ENCODE measurements at regions not wholly inside any gene's neighbourhood (a gene's known extent, or its start where the extent isn't known, plus 50 kb on each side); places are given as distances from the start of the nearest gene placed in this dataset.

DNA sequence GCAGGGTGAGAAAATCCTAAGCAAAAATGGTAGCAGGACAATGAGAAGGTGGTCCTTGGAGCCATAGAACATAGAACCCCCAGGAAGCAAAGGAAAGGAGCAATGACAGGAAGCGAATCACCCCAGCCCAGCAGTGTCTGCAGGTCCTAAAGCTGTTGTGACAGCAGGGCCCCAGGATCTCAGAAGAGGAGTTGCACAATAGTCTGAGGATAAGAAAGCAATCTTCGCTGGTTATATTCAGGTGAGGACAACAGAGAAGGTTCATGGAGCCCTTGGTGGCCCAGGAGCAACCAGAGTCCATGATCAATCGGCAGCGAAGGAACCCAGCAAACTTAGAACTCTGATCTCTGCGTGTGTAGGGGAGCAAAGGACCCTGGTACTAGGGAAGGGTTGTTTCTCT lies 234.8 kb upstream of the IRX2 start:
- H3K4me3 ChIP-seq: no peak overlapping the region
- ChIA-PET POLR2A (ENCODE audit: unreplicated experiment) (no interaction called here), CTCF (no interaction called here)
- no TSS peak for BruUV-seq (replicated peaks)
- H3K9me2 ChIP-seq (ENCODE audit: insufficient read depth): no peaks in the 10 kb centered on the region
- no peaks in the 10 kb centered on the region for H4K20me1 ChIP-seq (ENCODE audit: insufficient read depth)
- no peak overlapping the region for H3K27ac ChIP-seq
- H3K27me3 ChIP-seq (ENCODE audit: insufficient read depth, low read depth): peaks cover 55% of the 10 kb centered on the region
- H2AFZ ChIP-seq: no peak overlapping the region
- no peaks in the 10 kb centered on the region for H3K79me2 ChIP-seq (ENCODE audit: low read depth)
- H3K4me1 ChIP-seq (replicated peaks; ENCODE audit: insufficient read depth): no peaks in the 10 kb centered on the region
- H3K36me3 ChIP-seq (ENCODE audit: low read depth): no peaks in the 10 kb centered on the region
- H3F3A ChIP-seq (ENCODE audit: insufficient read depth, low read depth): no peaks in the 10 kb centered on the region
- intact Hi-C loops (cut with micrococcal nuclease; ENCODE audit: unreplicated experiment): no loop called here
- no peak overlapping the region for H3K4me2 ChIP-seq
- TF ChIP-seq, protein P1, sequence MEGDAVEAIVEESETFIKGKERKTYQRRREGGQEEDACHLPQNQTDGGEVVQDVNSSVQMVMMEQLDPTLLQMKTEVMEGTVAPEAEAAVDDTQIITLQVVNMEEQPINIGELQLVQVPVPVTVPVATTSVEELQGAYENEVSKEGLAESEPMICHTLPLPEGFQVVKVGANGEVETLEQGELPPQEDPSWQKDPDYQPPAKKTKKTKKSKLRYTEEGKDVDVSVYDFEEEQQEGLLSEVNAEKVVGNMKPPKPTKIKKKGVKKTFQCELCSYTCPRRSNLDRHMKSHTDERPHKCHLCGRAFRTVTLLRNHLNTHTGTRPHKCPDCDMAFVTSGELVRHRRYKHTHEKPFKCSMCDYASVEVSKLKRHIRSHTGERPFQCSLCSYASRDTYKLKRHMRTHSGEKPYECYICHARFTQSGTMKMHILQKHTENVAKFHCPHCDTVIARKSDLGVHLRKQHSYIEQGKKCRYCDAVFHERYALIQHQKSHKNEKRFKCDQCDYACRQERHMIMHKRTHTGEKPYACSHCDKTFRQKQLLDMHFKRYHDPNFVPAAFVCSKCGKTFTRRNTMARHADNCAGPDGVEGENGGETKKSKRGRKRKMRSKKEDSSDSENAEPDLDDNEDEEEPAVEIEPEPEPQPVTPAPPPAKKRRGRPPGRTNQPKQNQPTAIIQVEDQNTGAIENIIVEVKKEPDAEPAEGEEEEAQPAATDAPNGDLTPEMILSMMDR (conservative IDR thresholded peaks at IDR 0.05): no peak
- no peak for TF ChIP-seq EZH2 (IDR thresholded peaks at IDR 0.05; ENCODE audit: low read depth)
- H3K9me3 ChIP-seq (ENCODE audit: insufficient read depth, low read depth): no peaks in the 10 kb centered on the region
- DNase-seq: no peak

DNA sequence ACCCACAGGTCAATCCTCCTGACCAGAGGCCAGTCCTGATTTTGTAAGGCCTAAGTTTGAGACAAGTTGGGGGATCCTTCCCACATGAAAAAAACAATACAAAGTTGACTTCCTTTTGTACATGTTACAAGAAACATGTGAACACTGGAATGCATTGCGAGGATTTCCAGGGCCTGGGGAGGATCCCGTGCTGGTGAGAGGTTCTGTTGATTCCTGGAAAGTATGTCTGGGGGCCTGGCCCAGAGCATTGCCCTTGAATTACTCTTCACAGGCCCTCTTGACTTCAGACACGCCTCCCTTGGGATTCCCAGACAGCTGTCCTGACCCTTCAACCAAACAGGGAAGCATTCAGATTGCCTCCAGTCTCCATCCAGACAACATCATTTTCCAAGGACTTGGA lies 234.2 kb upstream of the IRX2 start:
- CTCF ChIA-PET: no interaction called here
- Histone ChIP-seq H3K4me2 (no peak overlapping the region), H4K20me1 (ENCODE audit: insufficient read depth) (no peaks in the 10 kb centered on the region), H3K27me3 (ENCODE audit: insufficient read depth, low read depth) (peaks cover 56% of the 10 kb centered on the region), H3K9me2 (ENCODE audit: insufficient read depth) (no peaks in the 10 kb centered on the region), H3K4me3 (no peak overlapping the region), H3K79me2 (ENCODE audit: low read depth) (no peaks in the 10 kb centered on the region), H3K27ac (no peak overlapping the region), H3K9me3 (ENCODE audit: insufficient read depth, low read depth) (no peaks in the 10 kb centered on the region), H3F3A (ENCODE audit: insufficient read depth, low read depth) (no peaks in the 10 kb centered on the region), H2AFZ (no peak overlapping the region), H3K36me3 (ENCODE audit: low read depth) (no peaks in the 10 kb centered on the region), H3K4me1 (replicated peaks; ENCODE audit: insufficient read depth) (no peaks in the 10 kb centered on the region)
- no peak for DNase-seq
- BruUV-seq (replicated peaks): no TSS peak
- intact Hi-C loops (cut with micrococcal nuclease; ENCODE audit: unreplicated experiment): no loop called here
- TF ChIP-seq, protein P1 (conservative IDR thresholded peaks at IDR 0.05): no peak
- TF ChIP-seq EZH2 (IDR thresholded peaks at IDR 0.05; ENCODE audit: low read depth): no peak
- POLR2A ChIA-PET (ENCODE audit: unreplicated experiment): no interaction called here

DNA sequence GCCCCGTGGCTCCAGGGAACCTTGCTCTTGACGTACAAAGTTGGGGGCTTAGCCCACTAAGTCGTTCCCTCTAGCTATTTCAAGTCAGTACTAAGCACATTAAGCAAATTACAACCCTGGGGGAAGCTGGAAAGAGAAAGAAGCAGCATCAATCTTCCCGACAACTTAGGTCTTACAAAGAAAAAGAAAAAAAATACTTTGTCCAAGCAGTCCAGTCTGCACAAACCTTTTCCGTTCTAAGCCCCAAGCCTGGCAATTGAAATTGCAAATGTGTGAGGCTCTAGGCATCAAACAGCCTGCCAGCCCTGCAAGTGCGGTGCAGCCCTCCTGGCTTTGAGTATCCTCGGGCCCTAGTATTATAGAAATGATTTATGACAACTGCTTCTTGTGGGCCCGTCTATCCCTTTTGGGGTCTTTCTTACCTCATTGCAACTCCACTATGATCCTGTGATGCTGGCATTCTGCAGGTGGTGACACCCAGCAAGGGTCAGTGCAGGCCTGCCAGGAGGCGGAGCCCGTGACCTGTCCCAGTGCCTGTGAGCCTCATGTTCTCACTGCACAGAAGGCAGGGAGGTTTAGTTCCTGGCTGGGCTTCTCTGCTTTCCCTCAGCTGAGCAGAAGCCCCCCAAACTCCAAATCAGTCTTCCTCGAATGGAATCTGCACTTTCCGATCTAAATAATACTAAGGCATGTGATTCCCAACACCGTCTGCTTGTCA lies 232.3 kb upstream of the IRX2 start:
- H3F3A ChIP-seq (ENCODE audit: insufficient read depth, low read depth): no peaks in the 10 kb centered on the region
- BruUV-seq (replicated peaks): no TSS peak
- H3K27ac ChIP-seq: no peak overlapping the region
- no peaks in the 10 kb centered on the region for H3K9me2 ChIP-seq (ENCODE audit: insufficient read depth)
- ChIA-PET CTCF (no interaction called here), POLR2A (ENCODE audit: unreplicated experiment) (no interaction called here)
- no peak overlapping the region for H3K4me2 ChIP-seq
- no peak overlapping the region for H2AFZ ChIP-seq
- H3K79me2 ChIP-seq (ENCODE audit: low read depth): no peaks in the 10 kb centered on the region
- no peaks in the 10 kb centered on the region for H3K9me3 ChIP-seq (ENCODE audit: insufficient read depth, low read depth)
- intact Hi-C loops (cut with micrococcal nuclease; ENCODE audit: unreplicated experiment): no loop called here
- H3K27me3 ChIP-seq (ENCODE audit: insufficient read depth, low read depth): peaks cover 57% of the 10 kb centered on the region
- H3K4me3 ChIP-seq: no peak overlapping the region
- no peaks in the 10 kb centered on the region for H3K4me1 ChIP-seq (replicated peaks; ENCODE audit: insufficient read depth)
- no peaks in the 10 kb centered on the region for H4K20me1 ChIP-seq (ENCODE audit: insufficient read depth)
- H3K36me3 ChIP-seq (ENCODE audit: low read depth): no peaks in the 10 kb centered on the region
- no peak for TF ChIP-seq EZH2 (IDR thresholded peaks at IDR 0.05; ENCODE audit: low read depth)
- TF ChIP-seq, protein P1 (conservative IDR thresholded peaks at IDR 0.05): no peak
- DNase-seq: no peak
